H9 (cell line): ENCODE measurements at regions not wholly inside any gene's neighbourhood (a gene's known extent, or its start where the extent isn't known, plus 50 kb on each side); places are given as distances from the start of the nearest gene placed in this dataset.

Source experiments
- DNase-seq: peaks from one replicate; pipeline ENCODE4 v3.0.0-alpha.2; 2017
- H2AFZ ChIP-seq: one replicate; pipeline ENCODE4 v1.6.1; 2013; ENCODE audit warnings: mild to moderate bottlenecking, low read length, control low read depth, moderate library complexity
- H2AK5ac ChIP-seq: 2 replicates; pipeline ENCODE4 v1.6.1; 2013; ENCODE audit warnings: low read length, control low read depth, mixed read lengths; ENCODE audit not compliant: insufficient read length
- H2BK120ac ChIP-seq: one replicate; pipeline ENCODE4 v1.6.1; 2013; ENCODE audit warnings: low read depth, mild to moderate bottlenecking, low read length, control low read depth, inconsistent platforms; ENCODE audit not compliant: poor library complexity, severe bottlenecking
- H2BK12ac ChIP-seq: 2 replicates; pipeline ENCODE4 v1.6.1; 2013; ENCODE audit warnings: low read length, control low read depth, mixed read lengths, low read depth; ENCODE audit not compliant: insufficient read length
- H2BK15ac ChIP-seq: 2 replicates; pipeline ENCODE4 v1.6.1; 2013; ENCODE audit warnings: low read depth, low read length, control low read depth
- H2BK20ac ChIP-seq: one replicate; pipeline ENCODE4 v1.6.1; 2013; ENCODE audit warnings: low read depth, mild to moderate bottlenecking, low read length, control low read depth, inconsistent platforms; ENCODE audit not compliant: poor library complexity, severe bottlenecking
- H2BK5ac ChIP-seq: 2 replicates; pipeline ENCODE4 v1.6.1; 2013; ENCODE audit warnings: low read length, control low read depth, mixed read lengths; ENCODE audit not compliant: insufficient read length
- H3K14ac ChIP-seq: 2 replicates; pipeline ENCODE4 v1.6.1; 2013; ENCODE audit warnings: low read length, control low read depth; ENCODE audit not compliant: insufficient read depth
- H3K18ac ChIP-seq: 2 replicates; pipeline ENCODE4 v1.6.1; 2013; ENCODE audit warnings: low read depth, mild to moderate bottlenecking, mixed read lengths, low read length, control low read depth; ENCODE audit not compliant: insufficient read length
- H3K23ac ChIP-seq: 2 replicates; pipeline ENCODE4 v1.6.1; 2013; ENCODE audit warnings: low read length, control low read depth, mixed read lengths, low read depth; ENCODE audit not compliant: insufficient read length
- H3K23me2 ChIP-seq: 2 replicates; pipeline ENCODE4 v1.6.1; 2013; ENCODE audit warnings: low read depth, mild to moderate bottlenecking, mixed read lengths, low read length, control low read depth; ENCODE audit not compliant: insufficient read length, poor library complexity, severe bottlenecking
- H3K27ac ChIP-seq: 2 replicates; pipeline ENCODE4 v1.5.1; 2013; ENCODE audit warnings: low read length, control low read depth, mixed read lengths, low read depth; ENCODE audit not compliant: insufficient read length
- H3K27me3 ChIP-seq: 2 replicates; pipeline ENCODE4 v1.6.1; 2013; ENCODE audit warnings: low read length, control low read depth, inconsistent platforms; ENCODE audit not compliant: insufficient read depth
- H3K4ac ChIP-seq: 2 replicates; pipeline ENCODE4 v1.6.1; 2013; ENCODE audit warnings: low read depth, mild to moderate bottlenecking, control low read depth, inconsistent platforms, low read length, moderate library complexity
- H3K4me1 ChIP-seq: 2 replicates; pipeline ENCODE4 v1.6.1; 2013; ENCODE audit warnings: low read length, control low read depth, inconsistent platforms; ENCODE audit not compliant: insufficient read depth
- H3K4me2 ChIP-seq: 2 replicates; pipeline ENCODE4 v1.6.1; 2013; ENCODE audit warnings: low read length, control low read depth, mixed read lengths; ENCODE audit not compliant: insufficient read length, insufficient read depth
- H3K56ac ChIP-seq: 2 replicates; pipeline ENCODE4 v1.6.1; 2013; ENCODE audit warnings: low read depth, mild to moderate bottlenecking, mixed read lengths, low read length, control low read depth; ENCODE audit not compliant: insufficient read length
- H3K79me1 ChIP-seq: 2 replicates; pipeline ENCODE4 v1.6.1; 2013; ENCODE audit warnings: low read depth, mild to moderate bottlenecking, moderate library complexity, low read length, control low read depth, inconsistent platforms; ENCODE audit not compliant: insufficient read depth, poor library complexity, severe bottlenecking
- H3K79me2 ChIP-seq: 2 replicates; pipeline ENCODE4 v1.6.1; 2013; ENCODE audit warnings: low read length, control low read depth, inconsistent platforms; ENCODE audit not compliant: insufficient read depth
- H3K9ac ChIP-seq: 2 replicates; pipeline ENCODE4 v1.6.1; 2013; ENCODE audit warnings: low read length, control low read depth, mixed read lengths; ENCODE audit not compliant: insufficient read length; ENCODE audit errors: extremely low read depth
- H3K9me3 ChIP-seq: one replicate; pipeline ENCODE4 v1.6.1; 2013; ENCODE audit warnings: low read depth, low read length, inconsistent platforms; ENCODE audit not compliant: control insufficient read depth
- H3T11ph ChIP-seq: one replicate; pipeline ENCODE4 v1.6.1; 2013; ENCODE audit warnings: mild to moderate bottlenecking, low read length, control low read depth, inconsistent platforms
- H4K20me1 ChIP-seq: one replicate; pipeline ENCODE4 v1.6.1; 2013; ENCODE audit not compliant: control insufficient read depth, insufficient read length, insufficient read depth
- H4K5ac ChIP-seq: 2 replicates; pipeline ENCODE4 v1.6.1; 2013; ENCODE audit warnings: low read depth, mild to moderate bottlenecking, mixed read lengths, low read length, control low read depth; ENCODE audit not compliant: insufficient read length
- H4K8ac ChIP-seq: replicated peaks from 2 replicates; pipeline ENCODE4 v1.6.1; 2013; ENCODE audit warnings: low read length, control low read depth, mixed read lengths, low read depth; ENCODE audit not compliant: insufficient read length
- H4K91ac ChIP-seq: 2 replicates; pipeline ENCODE4 v1.6.1; 2013; ENCODE audit warnings: low read depth, mild to moderate bottlenecking, moderate library complexity, mixed read lengths, low read length, control low read depth; ENCODE audit not compliant: insufficient read length
- H3K27ac Mint-ChIP-seq, 3 experiments: 2 replicates in 2 of 3; 3 replicates in 1 of 3; pipeline ENCODE4 v1.8.0; 2020 to 2021; ENCODE audit warnings: mixed read lengths in 3 of 3, mild to moderate bottlenecking in 1 of 3, moderate library complexity in 1 of 3
- H3K27me3 Mint-ChIP-seq: 2 replicates; pipeline ENCODE4 v1.8.0; 2021; ENCODE audit warnings: low read depth, mild to moderate bottlenecking, moderate library complexity, mixed read lengths
- H3K36me3 Mint-ChIP-seq, 3 experiments: 2 replicates in 2 of 3; 3 replicates in 1 of 3; pipeline ENCODE4 v1.8.0; 2020 to 2021; ENCODE audit warnings: low read depth in 3 of 3, mixed read lengths in 3 of 3; ENCODE audit not compliant: insufficient read depth in 1 of 3
- H3K4me1 Mint-ChIP-seq, 2 experiments: 2 replicates each; pipeline ENCODE4 v1.8.0; 2020; ENCODE audit warnings: mixed read lengths in 2 of 2
- H3K4me3 Mint-ChIP-seq, 2 experiments: 2 replicates in 1 of 2; 3 replicates in 1 of 2; pipeline ENCODE4 v1.8.0; 2020 to 2021; ENCODE audit warnings: mild to moderate bottlenecking in 2 of 2, mixed read lengths in 2 of 2, moderate library complexity in 1 of 2
- H3K9me3 Mint-ChIP-seq, 2 experiments: 2 replicates in 1 of 2; 3 replicates in 1 of 2; pipeline ENCODE4 v1.8.0; 2020; ENCODE audit warnings: mild to moderate bottlenecking in 2 of 2, mixed read lengths in 2 of 2, moderate library complexity in 1 of 2
- WGBS: extraction: QIAGEN DNeasy Blood & Tissue Kit; methylation state at CpG from one replicate; pipeline ENCODE4 v1.1.7; 2013; ENCODE audit warnings: missing lambda C conversion rate, low lambda C conversion rate, mixed read lengths; ENCODE audit not compliant: insufficient read length; ENCODE audit errors: extremely low coverage; 5-methylcytosine and 5-hydroxymethylcytosine counted together
- TF ChIP-seq, protein P1 (sequence below): fragments of 200-600 bp; sonication (generic); conservative IDR thresholded peaks from 3 replicates; pipeline ENCODE4 v1.8.0; 2021; ENCODE audit warnings: antibody characterized with exemption, mild to moderate bottlenecking

DNA sequence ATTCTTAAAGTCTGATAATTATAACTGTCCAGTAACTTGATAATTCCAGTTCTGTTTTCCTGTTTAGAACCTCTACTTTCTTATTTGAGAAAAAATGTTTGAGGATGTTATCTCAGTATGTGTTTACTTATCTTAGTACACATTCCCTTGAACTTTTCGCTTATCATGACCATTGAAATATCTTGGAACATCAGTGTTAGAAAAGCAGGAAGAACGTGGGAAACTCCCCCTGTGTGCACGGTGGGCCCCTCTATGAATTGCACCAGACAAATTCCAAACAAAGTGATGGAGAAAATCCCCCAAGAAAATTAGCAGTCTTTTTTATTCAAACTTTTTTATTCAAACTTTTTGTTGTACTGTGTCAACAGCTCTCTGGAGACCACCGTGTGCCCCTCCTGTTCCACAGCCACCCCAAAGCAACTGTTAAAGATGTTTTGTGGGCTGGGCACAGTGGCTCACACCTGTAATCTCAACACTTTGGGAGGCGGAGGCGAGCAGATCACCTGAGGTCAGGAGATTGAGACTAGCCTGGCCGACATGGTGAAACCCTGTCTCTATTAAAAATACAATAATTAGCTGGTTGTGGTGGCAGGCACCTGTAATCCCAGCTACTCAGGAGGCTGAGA, 78.3 kb upstream of the PEG3 start:
- Histone ChIP-seq H2BK5ac (no peak overlapping the region), H3K9me3 (peaks cover 77% of the 10 kb centered on the region), H3K27me3 (no peaks in the 10 kb centered on the region), H3T11ph (no peak overlapping the region), H3K4ac (no peak overlapping the region), H2BK15ac (no peak overlapping the region), H3K56ac (no peak overlapping the region), H3K18ac (no peak overlapping the region), H3K23ac (no peak overlapping the region), H2BK120ac (no peak overlapping the region), H3K14ac (no peak overlapping the region), H3K27ac (no peak overlapping the region), H2AK5ac (no peak overlapping the region), H2BK20ac (no peak overlapping the region), H4K20me1 (no peaks in the 10 kb centered on the region), H3K79me2 (no peaks in the 10 kb centered on the region), H3K4me2 (no peak overlapping the region), H4K91ac (no peak overlapping the region), H2AFZ (no peak overlapping the region), H3K9ac (no peak overlapping the region), H2BK12ac (no peak overlapping the region), H3K79me1 (no peaks in the 10 kb centered on the region), H3K23me2 (no peaks in the 10 kb centered on the region), H4K8ac (no peak overlapping the region), H3K4me1 (no peaks in the 10 kb centered on the region), H4K5ac (no peak overlapping the region)
- Mint-ChIP-seq H3K4me3 (no peak overlapping the region), H3K27me3 (peaks cover 11% of the 10 kb centered on the region), H3K4me1 (no peaks in the 10 kb centered on the region), H3K36me3 (peaks cover 14 to 30% (median 19%) of the 10 kb centered on the region in 3 experiments; a peak in 6 of 7 replicates), H3K27ac (no peak overlapping the region), H3K9me3 (peaks cover 33 to 69% of the 10 kb centered on the region in 2 experiments)
- no CpG with 5 or more reads among the region's 7 CpGs for WGBS
- TF ChIP-seq, protein P1, sequence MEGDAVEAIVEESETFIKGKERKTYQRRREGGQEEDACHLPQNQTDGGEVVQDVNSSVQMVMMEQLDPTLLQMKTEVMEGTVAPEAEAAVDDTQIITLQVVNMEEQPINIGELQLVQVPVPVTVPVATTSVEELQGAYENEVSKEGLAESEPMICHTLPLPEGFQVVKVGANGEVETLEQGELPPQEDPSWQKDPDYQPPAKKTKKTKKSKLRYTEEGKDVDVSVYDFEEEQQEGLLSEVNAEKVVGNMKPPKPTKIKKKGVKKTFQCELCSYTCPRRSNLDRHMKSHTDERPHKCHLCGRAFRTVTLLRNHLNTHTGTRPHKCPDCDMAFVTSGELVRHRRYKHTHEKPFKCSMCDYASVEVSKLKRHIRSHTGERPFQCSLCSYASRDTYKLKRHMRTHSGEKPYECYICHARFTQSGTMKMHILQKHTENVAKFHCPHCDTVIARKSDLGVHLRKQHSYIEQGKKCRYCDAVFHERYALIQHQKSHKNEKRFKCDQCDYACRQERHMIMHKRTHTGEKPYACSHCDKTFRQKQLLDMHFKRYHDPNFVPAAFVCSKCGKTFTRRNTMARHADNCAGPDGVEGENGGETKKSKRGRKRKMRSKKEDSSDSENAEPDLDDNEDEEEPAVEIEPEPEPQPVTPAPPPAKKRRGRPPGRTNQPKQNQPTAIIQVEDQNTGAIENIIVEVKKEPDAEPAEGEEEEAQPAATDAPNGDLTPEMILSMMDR = no peak
- DNase-seq = no peak
